OCI-M2 (cell line): ENCODE measurements at regions not wholly inside any gene's neighbourhood (a gene's known extent, or its start where the extent isn't known, plus 50 kb on each side); places are given as distances from the start of the nearest gene placed in this dataset.

ENCODE experiments used
- DNase-seq: peaks from one replicate; lab custom pipeline; 2025; ENCODE audit not compliant: unreplicated experiment; lab: John Stamatoyannopoulos, UW

DNA sequence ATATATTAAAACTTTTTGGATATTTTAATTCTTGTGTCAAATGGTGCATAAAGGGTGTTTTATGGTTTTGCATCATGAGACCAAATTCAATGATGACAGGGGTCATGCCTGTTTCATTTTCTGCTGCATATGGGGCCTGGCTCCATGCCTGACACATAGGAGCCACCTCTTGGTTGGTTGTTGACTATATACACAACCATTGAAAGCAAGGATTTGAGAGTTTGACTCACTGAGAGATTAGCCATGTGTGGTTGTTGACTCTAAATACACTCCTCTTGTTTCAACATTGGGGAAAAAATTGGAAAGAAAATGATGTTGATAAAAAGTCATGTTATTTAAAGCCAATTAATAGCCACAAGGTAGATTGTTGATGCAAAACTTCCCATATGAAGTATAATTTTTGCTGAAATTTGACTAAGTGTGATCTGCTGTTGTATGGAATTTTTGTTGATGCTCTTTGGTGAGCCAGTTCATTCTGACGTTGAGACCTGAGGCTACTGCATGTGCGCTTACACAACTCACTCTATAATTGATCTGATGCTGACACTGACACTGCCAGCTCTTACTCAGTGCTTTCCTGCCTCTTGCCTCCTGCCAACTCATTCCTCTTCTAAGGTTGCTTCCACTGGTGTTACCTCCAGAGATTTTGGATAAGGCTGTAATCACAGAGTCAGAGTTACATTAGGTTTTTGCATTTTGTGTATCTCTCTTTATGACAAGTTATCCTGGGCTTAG lies 446.2 kb upstream of the SLC14A2 start:
- no peak for DNase-seq

DNA sequence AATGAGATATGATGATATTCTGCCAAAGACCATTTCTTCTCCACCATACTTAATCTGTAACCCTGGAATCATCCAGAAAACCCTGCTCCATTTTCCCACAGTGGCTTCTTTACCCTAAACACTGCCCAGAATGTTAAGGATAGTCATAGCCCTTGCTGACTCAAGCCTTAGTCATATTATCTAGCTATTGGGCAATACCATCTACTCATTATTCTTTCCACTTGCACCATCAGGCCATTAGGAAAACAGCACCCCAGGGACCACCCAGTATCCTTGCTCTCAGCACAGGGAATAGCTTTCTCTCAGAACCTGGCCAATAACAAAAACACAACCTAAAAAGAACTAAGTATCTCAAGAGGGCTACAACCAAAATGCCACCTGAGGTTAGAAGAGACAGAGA lies 445.7 kb upstream of the SLC14A2 start:
- no peak for DNase-seq

DNA sequence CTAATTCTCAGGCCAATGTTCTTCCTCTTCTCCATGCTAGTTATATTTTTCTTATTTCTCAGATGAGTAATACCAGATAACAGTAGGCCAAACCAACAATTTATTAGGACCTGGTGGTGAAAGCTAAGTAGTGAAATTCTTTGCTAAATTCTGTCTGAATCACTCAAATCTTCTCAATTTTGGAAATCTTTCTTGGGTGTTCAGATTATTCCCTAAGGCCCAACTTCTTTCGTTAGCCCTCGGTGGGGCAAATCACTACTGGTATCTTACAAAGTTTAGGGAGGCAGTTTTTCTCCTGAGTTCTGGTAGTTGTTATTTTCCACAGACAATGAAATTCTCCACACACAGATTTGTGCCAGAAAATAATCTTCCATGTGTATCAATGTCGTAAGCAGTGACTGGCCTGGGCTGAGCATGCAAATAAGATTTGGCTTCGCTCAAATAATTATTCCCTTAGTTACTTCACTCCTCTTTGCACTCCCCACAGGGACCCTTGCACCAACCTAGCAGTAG lies 443.5 kb upstream of the SLC14A2 start:
- DNase-seq = no peak

DNA sequence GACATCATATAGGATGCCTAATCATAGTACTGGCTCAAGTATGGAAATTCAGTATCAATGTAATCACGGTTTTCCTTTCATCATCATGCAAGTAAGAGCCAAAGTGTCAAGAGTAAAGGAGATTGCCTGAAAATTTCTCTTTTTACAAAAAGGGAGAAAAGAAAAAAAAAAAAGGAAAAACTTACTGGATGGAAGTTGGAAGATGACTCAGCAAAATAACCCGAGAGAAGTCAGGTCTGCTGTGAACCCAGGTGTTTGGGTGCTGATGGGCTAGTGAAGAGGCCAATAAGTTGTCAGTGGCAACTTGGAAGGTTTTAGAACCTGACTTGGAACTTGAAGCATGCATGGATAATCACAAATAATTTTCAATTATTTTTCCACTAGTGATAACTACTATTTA lies 441.9 kb upstream of the SLC14A2 start:
- DNase-seq = no peak

DNA sequence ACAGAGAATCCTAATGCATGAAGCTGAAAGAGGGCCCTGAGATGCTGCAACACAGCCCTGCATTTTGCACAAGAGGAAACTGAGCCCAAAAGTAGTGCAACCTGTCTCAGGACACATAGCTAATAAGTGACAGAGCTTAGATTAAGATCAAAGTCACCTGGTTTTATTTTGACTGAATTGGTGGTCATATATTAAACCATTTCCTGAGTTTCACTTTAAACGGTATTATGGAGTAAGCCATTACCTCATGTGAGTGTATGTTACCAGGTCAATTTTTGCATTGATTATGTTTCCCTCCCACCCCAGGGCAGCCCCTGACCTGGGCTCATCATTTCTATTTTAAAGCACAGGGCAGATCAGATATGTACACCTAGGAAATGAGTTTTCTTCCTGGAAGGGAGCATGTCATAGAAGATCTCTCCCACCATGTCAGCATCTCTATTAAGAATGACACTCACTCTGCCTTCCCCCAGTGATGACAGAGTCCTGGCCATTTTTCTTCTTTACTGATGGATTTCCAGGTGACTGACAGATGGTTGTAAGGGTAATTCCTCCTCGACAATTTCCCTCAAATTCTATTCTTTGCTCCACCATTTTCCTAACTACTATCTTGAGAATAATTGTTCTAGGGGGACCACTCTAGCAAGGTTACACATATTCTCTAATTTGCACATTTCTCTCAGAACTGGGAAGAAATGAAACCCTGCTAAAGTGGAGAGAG lies 441.3 kb upstream of the SLC14A2 start:
- DNase-seq = no peak

DNA sequence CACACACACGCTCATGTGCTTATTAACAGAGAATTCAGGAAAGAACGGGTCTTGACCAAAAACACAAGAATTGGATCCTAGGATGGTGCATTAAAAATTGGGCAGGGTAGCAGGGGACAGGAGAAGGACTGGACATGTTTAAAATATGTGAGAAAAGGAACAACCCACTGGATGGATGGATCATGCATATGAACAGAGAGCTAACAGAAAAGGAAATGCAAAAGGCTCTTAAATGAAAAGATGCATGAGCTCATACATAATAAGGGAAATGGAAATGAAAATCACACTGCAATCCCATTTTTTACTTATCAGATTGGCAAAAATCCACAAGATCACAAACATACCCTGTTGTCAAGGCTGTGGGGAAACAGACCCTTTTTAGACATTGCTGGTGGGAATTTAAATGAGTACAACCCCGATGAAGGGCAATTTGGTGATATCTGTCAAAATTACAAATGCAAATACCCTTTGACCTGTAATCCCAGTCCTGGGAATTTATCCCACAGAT lies 440.6 kb upstream of the SLC14A2 start:
- no peak for DNase-seq

DNA sequence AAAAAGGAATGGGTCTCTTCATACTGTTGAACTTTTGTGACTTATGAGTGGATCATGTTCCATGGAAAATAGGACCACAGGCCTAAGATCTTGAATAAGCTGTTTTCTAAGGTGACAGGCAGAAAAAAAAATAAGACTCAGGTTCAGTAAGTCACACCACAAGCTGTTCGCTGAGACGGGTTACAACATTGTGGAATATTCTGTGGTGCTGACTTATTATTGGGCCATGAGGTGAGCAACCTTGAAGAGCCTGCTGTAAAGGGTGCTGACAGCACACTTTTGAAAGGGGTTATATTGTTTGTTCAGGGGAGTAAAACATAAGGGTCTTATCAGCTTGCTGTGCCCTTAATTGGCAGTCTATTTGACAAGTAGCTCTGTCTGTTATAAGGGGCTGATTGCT lies 439.8 kb upstream of the SLC14A2 start:
- no peak for DNase-seq

DNA sequence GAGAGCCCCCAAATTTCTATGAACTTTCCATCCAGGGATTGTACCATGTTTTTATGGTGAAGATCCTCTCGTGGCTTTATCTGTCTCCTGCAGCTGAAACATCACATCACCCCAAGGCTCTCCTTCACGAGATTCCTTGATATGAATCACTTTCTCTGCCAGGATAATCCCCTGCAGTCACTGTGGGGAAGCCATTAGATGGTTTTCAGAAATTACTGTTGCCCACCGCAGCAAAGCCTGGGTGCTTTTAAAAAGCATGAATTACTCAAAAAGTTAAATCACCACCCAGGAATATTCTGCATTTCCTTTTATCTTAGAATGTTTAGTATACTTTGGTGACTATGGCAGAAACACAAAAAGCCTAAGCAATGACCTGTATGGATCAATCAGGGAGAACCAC lies 428.4 kb upstream of the SLC14A2 start:
- DNase-seq = no peak

DNA sequence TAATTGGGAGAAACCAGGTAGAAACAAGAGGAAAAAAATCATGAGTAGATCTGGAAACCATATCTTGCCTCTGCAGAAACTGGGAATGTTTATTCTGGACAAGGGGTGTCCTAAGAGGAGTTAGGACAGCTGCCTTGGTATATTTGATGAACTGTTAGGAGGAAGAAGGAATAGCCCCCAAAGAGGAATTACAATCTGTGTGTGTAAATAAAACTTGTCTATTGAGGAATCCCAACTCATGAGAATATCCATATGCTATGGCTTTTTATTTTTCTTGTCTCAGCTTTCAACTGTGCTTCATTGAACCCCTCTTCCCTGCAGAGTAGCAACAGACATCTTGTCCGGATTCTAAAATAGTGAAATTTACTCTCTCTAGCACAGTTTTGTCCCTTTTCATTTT lies 423.5 kb upstream of the SLC14A2 start:
- no peak for DNase-seq

DNA sequence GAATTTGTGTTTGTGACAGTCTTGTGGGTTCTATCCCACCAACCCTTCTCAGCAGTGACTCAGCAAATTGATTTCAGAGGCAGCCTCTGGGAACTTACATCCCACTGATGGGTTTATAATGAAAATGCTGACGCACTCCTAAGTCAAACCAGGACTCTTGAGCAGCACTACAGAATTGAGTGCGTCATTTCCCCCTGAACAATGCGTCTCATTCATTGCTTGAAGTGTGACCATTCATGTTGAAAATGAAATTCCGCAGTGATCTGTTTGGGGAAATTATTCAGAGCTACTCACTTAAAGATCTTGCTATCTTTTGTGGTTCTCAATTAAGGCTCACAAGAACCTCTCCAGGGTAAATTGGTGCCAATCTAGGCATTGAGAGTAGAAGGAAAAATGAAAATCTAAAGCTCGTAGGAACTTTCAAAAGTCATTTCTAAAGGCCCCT lies 417.7 kb upstream of the SLC14A2 start:
- DNase-seq = no peak

DNA sequence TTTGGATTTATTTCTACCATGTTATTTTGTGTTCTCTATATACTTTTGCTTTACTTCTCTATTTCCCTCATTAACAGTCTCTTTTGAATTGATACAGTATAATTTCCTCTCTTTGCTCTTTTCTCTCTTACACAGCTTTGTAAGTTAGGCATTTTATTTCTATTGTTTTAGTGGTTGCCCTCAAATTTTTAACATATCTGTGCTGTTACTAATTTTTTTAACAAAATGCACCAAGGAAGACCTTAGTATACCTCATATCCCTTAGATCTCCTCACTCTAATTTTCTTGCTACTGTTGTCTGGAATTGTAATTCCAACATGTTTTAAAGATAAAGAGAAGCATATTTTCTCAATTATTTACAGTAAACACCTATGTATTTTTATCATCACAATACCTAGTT lies 416.8 kb upstream of the SLC14A2 start:
- no peak for DNase-seq

DNA sequence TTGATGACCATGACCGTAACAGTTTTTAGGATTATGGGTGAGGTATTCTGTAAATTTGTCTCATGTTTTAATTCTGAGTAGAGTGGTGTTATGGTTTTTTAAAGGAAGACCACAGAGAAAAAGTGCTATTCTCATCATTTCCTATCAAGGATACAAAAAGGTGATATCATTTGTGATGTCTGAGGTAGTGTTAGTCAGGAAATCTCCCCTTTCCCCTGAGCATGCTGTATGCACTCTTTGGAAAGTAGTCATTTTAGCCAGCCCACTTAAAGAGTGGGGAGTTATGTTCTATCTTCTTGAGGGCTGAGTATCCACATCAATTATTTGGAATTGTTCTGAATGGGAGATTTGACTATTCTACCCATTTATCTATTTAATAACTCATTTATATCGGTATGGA lies 414.2 kb upstream of the SLC14A2 start:
- DNase-seq = no peak

DNA sequence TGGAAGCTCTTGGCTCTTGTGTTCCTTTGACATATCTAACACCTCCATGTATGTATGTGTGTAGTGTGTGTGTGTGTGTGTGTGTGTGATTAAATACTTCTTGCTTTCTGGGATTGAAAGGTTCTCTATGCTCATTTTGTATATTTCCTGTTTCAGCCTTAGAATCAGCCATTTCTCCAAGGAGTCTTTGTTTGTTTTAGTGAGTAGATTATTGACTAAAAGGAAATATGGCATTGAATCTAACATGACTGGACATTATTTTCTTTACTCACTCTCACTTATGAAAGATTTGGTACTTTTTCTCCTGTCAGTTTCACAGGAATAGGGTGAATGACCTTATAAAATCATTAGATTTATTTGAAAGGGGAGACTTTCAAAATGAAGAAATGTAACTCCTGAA lies 413.8 kb upstream of the SLC14A2 start:
- DNase-seq = no peak

DNA sequence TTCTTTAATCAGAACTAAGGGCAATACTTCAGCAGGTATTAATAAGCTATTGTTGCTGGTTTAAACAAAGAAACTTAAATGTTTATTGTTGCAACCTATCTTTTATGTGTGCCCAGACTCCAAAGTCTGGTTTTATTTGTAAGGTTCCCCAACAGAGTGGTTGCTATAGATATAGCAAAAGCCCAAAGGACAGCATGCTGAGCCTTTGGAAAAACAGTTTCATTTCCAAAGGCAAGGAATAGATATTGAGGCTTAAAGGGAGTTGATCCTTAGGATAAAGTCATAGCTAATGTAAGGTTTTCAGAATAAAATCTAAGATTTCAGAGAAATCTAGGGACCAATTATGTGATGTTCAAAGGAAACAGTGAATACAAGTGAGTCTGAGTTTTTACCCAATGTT lies 413.2 kb upstream of the SLC14A2 start:
- no peak for DNase-seq

DNA sequence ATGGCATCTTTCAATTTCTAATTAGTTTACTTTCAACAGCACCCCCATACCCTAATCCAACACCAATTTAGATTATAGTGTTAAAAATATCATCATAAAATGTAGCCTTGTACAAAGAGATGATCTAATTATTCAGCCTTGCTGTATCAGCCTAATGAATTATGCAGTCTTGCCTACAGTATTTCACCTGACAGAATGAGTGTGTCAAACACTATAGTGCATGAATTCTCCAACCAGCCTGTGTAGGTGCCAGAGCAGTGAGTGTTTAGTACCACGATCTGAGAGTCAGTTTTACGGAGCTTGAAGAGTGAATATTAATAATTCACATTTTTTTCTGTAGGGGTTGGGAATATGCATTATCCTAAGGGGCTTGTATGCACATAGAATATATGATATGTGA lies 411.6 kb upstream of the SLC14A2 start:
- no peak for DNase-seq

DNA sequence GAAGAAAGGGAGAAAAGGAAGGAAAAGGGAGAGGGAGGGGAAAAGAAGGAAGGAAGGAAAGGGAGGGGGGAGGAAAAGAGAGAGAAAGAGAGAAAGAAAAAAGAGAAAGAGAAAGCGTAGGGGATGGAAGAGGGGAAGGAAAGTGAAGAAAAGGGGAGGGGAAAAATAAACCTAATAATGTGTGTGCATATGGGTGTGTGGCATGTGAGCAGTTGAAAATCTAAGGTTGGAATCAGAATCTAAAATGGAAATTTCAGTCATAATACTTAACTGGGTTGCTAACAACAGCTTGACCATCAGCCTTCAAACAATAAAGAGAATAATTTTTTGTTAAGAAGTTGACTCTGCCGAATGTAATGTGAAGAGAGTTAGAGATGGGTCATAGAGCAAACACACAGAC lies 407.9 kb upstream of the SLC14A2 start:
- no peak for DNase-seq

DNA sequence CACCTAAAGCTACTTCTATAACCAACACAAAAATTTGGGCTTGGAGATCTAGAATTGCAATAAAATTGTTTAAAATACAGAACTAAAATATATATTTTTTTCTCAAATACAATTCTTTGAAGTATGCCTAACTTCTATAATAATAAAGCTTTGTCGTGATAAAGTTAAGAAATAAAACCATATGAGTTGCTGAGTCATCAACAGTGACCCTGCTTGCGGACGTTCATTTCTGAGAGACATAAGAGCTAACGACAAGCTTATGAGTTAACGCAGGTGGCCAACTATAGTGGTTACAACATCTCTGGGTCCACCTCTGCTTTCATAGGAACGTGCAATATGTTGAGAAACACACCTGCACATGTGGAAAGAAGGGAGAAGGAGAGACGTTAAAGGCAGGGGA lies 407.1 kb upstream of the SLC14A2 start:
- DNase-seq = no peak

DNA sequence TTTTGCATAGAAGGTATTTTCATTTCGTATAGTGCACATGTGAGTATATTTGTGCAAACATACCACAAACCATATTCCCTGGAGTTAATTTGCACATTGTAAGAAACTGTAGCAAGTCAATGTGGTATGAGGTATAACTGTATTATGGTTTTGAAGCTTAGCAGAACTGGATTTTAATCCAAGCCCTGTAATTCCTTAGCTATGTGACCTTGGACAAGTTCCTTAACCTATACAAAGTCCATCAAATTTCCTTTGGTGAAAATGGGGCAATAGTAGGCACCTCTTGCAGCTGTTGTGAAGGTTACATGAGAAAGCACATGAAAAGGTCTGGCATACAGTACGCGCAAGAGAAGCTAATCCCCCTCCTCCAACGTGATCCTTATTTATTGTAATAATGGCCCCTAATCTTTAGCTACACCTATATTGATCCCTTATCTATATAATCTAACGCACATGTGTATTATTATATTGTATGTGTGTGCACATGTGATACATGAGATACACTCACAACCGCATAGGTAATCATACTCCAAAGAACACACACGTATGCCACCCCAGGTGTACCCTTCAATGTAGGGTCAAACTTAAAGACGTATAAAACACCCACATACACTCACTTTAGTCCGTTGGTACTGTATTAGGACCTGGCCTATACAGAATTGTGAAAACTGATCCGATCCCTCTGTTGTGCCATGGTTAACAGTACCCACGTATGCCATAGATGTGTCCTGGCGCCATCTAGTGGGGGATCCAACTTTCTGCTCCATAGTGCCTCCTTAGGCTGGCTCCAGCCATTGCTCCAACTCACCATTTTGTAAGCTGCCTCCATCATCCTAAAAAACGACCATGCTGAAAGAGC lies 402.9 kb upstream of the SLC14A2 start:
- DNase-seq = peak; percentile 0

DNA sequence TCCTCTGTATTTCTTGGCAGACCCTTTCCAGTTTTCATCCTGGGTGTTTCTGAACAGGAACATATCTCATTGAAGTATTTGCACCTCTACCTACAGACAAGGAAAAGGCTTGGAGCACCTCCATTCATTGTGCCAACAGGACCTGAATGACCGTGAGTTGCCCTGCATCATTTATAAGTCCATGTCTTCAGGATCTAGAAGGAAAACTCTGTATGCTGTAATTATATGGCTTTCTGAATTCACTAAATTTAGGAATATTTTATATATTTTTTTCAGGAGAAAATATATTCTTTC lies 402.3 kb upstream of the SLC14A2 start:
- no peak for DNase-seq

DNA sequence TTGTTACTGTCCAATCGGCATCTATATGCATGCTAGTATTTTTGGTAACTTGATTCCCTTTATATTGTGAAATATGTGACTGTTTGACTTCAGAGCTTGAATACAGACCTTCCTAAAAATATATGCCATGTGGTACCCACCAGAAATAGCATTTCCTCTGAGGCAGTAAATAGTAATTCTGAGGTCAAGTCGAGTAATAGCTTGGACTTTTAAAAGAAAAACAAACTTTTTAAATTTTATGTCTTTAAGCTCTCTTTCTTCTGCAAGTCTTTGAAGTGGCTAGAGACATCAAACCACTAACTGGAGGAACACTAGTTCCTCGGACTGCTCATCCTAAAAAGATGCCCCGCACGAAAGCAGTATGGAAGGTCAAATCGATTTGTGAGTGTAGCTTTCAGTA lies 396.8 kb upstream of the SLC14A2 start:
- no peak for DNase-seq

DNA sequence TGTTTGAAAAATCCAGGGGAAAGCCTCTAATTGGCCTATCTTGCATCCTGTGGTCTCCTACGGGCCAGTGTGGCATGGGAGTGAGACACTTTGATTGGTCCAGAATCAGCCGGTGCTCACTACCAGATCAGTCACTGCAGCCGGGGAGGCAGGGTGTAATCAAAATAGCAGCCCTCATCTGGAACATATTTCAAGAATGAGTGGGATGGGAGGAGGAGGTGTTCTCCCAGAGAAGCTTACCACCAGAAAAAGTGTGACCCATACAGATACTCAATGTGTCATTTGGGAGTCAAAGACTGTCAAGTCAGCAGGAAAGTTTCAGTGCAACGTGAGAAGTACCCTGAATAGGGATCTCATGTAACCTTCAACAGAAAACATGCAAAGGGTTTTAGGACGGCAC lies 393.9 kb upstream of the SLC14A2 start:
- DNase-seq = no peak

DNA sequence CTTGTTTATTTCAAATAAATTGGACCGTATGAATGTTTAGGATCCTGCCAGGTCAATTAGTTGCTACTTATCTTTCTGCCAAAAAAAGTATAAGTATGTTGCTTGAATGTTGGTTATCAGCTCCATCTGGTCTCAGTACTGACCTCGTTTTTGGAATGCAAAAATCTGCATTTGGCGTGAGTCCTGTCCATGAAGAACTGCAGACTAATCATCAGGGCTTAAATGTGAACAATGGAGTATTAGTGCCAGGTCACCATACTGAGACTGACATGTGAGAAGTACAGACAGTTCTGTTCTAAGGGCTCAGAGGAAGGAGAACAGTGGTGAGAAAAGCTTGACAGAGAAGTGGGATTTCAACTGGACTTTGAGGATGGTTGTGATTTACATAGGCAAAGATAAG lies 393.1 kb upstream of the SLC14A2 start:
- DNase-seq = no peak
